GM19043 (cell line): ENCODE measurements at regions not wholly inside any gene's neighbourhood (a gene's known extent, or its start where the extent isn't known, plus 50 kb on each side); places are given as distances from the start of the nearest gene placed in this dataset.

Experiments
- ATAC-seq: cut with Tn5 transposase; IDR thresholded peaks from one replicate; pipeline ENCODE4 v1.9.1; 2021; ENCODE audit warnings: low read depth; ENCODE audit not compliant: unreplicated experiment

GRCh38 chr2:133918141-133918540 lies 335.7 kb upstream of the MGAT5 start:
- no peak for ATAC-seq

GRCh38 chr2:133919285-133919684 lies 334.6 kb upstream of the MGAT5 start:
- ATAC-seq, result no peak

GRCh38 chr2:133927894-133928293 lies 326.0 kb upstream of the MGAT5 start:
- no peak for ATAC-seq

GRCh38 chr2:133936096-133936495 lies 317.8 kb upstream of the MGAT5 start:
- no peak for ATAC-seq

DNA sequence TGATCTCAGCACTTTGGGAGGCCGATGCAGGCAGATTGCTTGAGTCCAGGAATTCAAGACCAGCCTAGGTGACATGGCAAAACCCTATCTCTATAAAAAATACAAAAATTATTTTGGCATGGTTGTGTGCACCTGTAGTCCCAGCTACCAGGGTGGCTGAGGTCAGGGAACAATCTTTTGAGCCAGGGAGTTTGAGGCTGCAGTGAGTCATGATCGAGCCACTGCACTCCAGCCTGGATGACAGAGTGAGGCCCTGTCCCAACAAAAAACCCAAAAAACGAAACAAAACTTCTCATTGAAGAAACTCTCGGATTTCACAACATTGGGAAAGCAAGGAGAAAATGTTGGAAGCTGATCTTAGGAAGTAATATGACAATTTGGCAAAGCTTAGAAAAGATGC lies 317.3 kb upstream of the MGAT5 start:
- no peak for ATAC-seq

DNA sequence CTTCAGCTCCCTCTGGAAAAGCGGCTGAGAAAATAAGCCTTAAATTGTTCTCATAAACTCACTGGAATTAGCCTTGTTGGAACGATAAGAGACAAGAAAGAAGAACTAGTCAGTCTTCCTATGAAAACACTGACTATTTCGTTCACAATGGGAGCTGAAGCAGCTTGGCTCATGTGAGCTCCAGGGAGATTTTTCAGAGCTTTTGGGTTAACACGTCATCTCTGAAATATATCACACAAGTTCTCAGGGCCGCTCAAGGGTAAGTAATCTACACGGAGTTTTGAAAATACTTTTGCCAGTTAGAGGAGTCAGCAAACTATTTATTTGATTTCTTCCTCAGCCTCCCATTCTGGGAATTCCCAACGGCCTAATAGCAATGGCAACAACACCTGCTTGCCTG lies 316.2 kb upstream of the MGAT5 start:
- no peak for ATAC-seq

GRCh38 chr2:133940134-133940533 lies 313.7 kb upstream of the MGAT5 start:
- ATAC-seq, result no peak

DNA sequence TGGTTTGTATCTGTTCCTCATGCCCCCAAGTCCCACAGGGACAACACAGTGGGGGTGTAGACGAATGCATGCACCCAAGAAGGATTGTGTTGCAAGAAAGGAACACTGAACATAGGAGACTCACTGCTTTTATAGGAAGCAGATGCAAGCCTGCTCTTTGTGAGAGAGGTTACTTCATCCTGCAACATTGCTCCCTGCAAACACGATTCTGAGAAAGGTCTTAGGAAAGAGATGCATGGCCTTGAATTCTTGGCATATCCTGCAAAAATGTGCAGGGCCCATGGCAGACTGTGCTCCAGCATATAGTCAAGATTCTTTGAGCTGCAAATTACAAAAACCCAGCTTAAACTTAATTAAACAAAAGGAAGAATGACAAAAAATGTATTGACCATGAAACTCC lies 312.2 kb upstream of the MGAT5 start:
- ATAC-seq, result no peak

DNA sequence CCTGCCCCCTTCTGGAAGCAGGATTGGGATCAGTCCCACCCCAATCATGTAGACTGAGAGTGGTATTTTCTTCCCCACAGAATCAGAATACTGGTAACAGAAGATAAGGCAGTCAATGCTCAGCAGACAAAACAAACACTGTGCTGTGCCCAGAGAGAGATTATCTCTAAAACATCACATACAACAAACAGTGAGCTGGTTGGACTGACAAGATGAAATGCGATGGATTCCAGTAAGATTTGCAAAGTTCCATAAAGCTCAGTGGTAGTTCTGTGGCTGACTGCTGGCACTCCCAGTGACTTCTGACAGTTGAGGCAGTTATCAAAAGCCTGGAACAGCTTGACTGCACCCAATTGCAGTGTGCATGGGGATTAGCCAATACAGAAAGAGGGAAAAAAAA lies 311.5 kb upstream of the MGAT5 start:
- ATAC-seq, result no peak

DNA sequence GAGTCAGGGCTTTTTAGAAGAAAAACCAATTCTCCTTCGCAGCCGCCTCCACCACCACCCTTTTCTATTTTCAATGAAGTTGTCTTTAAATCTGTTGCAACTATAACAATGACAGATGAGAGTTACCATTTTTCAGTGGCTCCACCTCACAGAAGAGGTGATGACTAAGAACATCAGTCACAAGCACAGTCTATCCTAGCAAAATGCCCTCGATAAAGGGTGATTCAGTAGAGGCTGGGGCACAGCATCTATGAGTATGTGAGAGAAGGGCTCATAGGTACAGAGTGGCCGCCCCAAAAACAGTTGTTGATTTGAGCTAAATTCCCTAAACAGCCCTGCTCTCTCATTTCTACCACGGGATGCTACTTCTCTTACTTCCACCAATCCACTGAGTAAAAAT lies 310.8 kb upstream of the MGAT5 start:
- no peak for ATAC-seq

DNA sequence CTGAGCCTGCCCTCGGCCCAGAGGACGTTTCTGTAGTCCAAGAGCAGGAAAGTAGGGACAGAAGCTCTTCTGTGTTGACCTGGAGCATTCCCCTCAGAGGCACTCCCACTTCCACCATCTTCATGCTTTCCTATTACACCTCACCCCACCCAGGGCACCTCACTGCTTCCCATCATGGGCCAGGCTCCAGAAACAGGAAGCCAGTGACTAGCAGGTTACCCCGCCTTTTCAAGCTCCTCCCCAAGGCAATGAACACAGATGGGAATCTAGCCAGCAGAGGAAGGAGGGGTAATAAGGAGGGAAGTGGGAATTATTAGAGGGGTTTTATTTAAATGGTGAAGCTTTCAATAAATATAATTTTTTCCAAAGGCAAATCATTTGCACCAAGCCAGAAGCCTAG lies 308.8 kb upstream of the MGAT5 start:
- no peak for ATAC-seq

GRCh38 chr2:133947057-133947456 lies 306.8 kb upstream of the MGAT5 start:
- no peak for ATAC-seq

DNA sequence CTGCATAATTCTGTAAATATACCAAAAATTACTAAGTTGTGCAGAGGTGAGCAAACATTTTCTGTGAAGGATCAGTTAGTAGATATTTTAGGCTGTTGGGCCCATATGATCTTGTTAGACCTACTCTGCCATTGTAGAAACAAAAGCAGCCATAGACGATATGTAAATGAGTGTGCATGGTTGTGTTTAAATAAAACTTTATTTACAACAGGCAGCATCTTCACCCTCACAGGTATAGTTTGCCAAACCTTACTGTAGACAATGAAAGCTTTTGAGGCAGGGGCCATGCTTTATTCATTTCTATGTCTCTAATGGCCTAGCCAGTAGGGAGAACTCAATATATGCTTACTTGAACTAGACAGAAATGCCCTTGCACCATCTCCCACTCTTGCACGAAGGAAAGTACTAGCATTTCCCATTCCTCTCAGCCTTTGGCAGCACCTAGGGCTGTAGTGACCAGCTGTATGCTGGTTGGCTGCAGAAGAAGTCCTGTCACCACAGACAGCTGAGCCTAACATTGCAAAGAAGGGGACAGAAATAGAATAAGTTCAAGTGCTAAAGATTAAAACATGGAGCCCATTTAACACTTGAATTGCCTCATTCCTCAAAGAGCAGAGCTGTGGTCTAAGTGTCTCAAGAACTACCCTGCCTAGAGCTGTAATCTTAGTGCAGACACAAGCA lies 305.1 kb upstream of the MGAT5 start:
- ATAC-seq, result no peak

- no peak for ATAC-seq
Measured at GRCh38 chr2:133949595-133949994, 304.3 kb upstream of the MGAT5 start.

GRCh38 chr2:133951209-133951608 lies 302.7 kb upstream of the MGAT5 start:
- ATAC-seq, result no peak

GRCh38 chr2:133952420-133952819 lies 301.5 kb upstream of the MGAT5 start:
- ATAC-seq, result peak; percentile 43

GRCh38 chr2:133952896-133953295 lies 301.0 kb upstream of the MGAT5 start:
- ATAC-seq, result no peak

GRCh38 chr2:133953524-133953923 lies 300.3 kb upstream of the MGAT5 start:
- peak; percentile 48 for ATAC-seq

DNA sequence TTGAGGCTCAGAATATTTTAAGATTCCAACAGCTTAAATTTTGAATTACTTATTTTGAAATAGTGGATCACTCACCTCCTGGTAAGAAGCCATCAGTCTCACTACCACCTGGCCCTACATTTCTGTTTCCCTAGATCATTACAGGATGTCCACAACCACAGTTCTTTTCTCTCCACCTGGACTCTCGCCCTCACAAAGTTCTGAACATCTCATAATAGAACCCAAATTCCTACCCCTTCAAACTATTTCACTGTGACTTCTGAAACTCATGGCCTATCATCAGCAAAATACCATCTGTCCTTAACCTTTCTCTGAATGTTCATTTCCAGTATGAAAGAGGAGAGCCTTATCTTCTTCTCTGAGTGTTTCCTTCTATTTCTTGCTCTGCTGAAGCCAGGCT lies 299.2 kb upstream of the MGAT5 start:
- no peak for ATAC-seq

DNA sequence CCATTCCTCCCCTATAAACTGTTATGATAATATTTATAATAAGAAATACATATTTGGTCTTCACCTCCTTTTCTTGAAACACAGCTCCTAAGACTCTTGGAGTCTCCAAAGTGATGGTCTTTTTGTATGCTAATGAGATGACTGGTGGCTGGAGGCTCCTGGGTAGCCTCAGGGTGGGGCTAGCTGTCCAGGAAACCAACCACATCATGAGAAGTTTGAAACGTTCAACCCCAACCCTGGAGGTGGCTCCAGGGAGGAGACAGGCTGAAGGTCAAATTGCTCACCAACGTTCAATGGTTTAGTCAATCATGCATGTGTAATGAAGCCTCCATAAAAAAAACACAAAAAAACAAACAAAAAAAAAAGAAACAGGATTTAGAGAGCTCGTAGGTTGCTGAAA lies 298.7 kb upstream of the MGAT5 start:
- ATAC-seq, result no peak

GRCh38 chr2:133956434-133956935 lies 297.4 kb upstream of the MGAT5 start:
- no peak for ATAC-seq

DNA sequence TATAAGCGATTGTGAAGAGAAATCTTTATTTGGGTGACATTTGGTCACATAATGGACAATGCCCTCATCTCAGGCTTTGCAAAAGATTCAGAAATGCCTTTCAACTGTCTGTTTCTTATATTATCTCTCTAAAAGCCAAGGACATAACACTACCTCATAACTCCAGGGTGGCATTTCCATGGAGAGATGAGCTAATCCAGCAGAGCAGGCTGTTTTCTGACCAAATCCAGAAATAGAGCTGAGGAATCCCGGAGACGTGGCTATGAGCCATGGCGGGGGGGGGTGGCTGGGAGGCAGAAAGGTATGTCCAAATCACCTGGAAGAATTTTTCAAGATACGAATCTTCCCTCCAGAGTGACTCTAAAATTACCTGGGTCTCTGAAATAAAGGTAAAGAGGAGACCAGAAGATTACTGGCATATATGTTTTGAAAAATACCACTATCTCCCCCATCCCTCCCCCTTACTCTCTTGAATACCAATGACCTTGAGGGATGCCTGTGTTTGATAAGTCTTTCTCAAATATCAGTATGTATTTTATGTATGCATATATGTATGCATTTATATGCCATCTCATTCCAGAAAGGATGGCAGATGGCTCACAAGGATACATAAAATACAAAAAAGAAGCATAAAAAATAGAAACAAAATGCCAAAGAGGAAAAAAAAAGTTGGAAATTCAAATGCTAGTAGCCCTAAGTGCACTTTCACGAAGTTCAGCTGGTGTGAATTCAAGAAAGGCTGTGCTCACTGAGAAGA lies 296.0 kb upstream of the MGAT5 start:
- no peak for ATAC-seq
